Bronchial epithelial cell (primary cell): ENCODE measurements at regions not wholly inside any gene's neighbourhood (a gene's known extent, or its start where the extent isn't known, plus 50 kb on each side); places are given as distances from the start of the nearest gene placed in this dataset.
"Not testable (repeated sequence)": the region's sequence is repeated elsewhere in the genome, so short reads cannot be mapped to it uniquely, and the experiment has no call there.

Experiments used
- DNase-seq: peaks from one replicate; pipeline ENCODE4 v3.0.0-alpha.2; 2010; ENCODE audit warnings: low read depth
- FAIRE-seq: peaks from 2 replicates; lab custom pipeline; 2011; peaks lifted over from hg19 to GRCh38; lab: Jason Lieb, UNC
- H3K27me3 ChIP-seq: 2 replicates; pipeline ENCODE4 v1.5.1; 2011; ENCODE audit warnings: low read length; ENCODE audit not compliant: control insufficient read depth, insufficient read depth
- H3K36me3 ChIP-seq: 2 replicates; pipeline ENCODE4 v1.5.1; 2011; ENCODE audit warnings: low read length; ENCODE audit not compliant: control insufficient read depth, insufficient read depth
- H3K4me3 ChIP-seq: 2 replicates; pipeline ENCODE4 v1.5.1; 2011; ENCODE audit warnings: mild to moderate bottlenecking, low read depth, low read length, control low read depth
- CTCF ChIP-seq: IDR thresholded peaks from 2 replicates; pipeline ENCODE4 v1.5.1; 2011; ENCODE audit warnings: mild to moderate bottlenecking, moderate library complexity, low read length, control low read depth, inconsistent platforms; ENCODE audit not compliant: insufficient read depth, severe bottlenecking

- no peak for DNase-seq
- no peak for FAIRE-seq
Observed at GRCh38 chrX:41981481-41982013, 58.2 kb upstream of the CASK start.

DNA sequence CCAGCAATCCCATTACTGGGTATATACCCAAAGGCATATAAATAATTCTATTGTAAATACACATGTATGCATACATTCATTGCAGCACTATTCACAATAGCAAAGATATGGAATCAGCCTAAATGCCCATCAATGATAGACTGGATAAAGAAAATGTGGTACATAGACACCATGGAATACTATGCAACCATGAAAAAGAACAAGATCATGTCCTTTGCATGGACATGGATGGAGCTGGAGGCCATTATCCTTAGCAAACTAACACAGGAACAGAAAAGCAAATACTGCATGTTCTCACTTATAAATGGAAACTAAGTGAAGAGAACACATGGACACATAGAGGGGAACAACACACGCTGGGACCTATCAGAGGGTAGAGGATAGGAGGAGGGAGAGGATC, 51.3 kb upstream of the CASK start:
- not testable (repeated sequence) for H3K36me3 ChIP-seq, H3K4me3 ChIP-seq, FAIRE-seq, H3K27me3 ChIP-seq, DNase-seq

More at GRCh38 chrX:41981481-41982013, 58.2 kb upstream of the CASK start:
- no peak overlapping the region for H3K4me3 ChIP-seq
- no peak for TF ChIP-seq CTCF
- H3K36me3 ChIP-seq, result no peaks in the 10 kb centered on the region
- H3K27me3 ChIP-seq, result no peaks in the 10 kb centered on the region

GRCh38 chrX:41973208-41973607, 49.9 kb upstream of the CASK start:
- FAIRE-seq, result no peak
- Histone ChIP-seq H3K27me3 (no peaks in the 10 kb centered on the region), H3K4me3 (no peak overlapping the region), H3K36me3 (no peaks in the 10 kb centered on the region)
- DNase-seq, result no peak
- TF ChIP-seq CTCF, result no peak
